Breast epithelium (tissue), 3 donors: ENCODE measurements at regions not wholly inside any gene's neighbourhood (a gene's known extent, or its start where the extent isn't known, plus 50 kb on each side); places are given as distances from the start of the nearest gene placed in this dataset.

Source experiments
- CTCF ChIP-seq, 3 donors: fragments of 450-650 bp; IDR thresholded peaks; one replicate each; pipeline ENCODE4 v1.5.1; 2016 to 2017; ENCODE audit warnings: antibody characterized with exemption in 3 of 3, mild to moderate bottlenecking in 3 of 3, moderate library complexity in 3 of 3
- POLR2AphosphoS5 ChIP-seq, 3 donors: sonication (generic); formaldehyde crosslinking; IDR thresholded peaks; one replicate each; pipeline ENCODE4 v1.6.1; 2017; ENCODE audit warnings: antibody characterized with exemption in 3 of 3

- TF ChIP-seq POLR2AphosphoS5 (IDR thresholded peaks at IDR 0.05) (no peak), CTCF (IDR thresholded peaks at IDR 0.05) (no peak)
Observed at GRCh38 chr5:171617266-171617665, 168.4 kb upstream of the SMIM23 start.
